Calu3 (cell line): ENCODE measurements at regions not wholly inside any gene's neighbourhood (a gene's known extent, or its start where the extent isn't known, plus 50 kb on each side); places are given as distances from the start of the nearest gene placed in this dataset.

Experiments used
- BruUV-seq: library from RNA; stranded (reverse); fragments of 400-500 nt; replicated peaks from 2 replicates; lab custom pipeline; 2021; lab: Mats Ljungman, UMichigan
- CTCF ChIA-PET: fragments of 300-600 bp; sonication (Branson Sonifier 250); formaldehyde crosslinking; loops from one replicate; lab custom pipeline; 2022; ENCODE audit warnings: antibody characterized with exemption; lab: Charles Lee
- DNase-seq: peaks from one replicate; pipeline ENCODE4 v3.0.0; 2022
- H3K27ac Mint-ChIP-seq: one replicate; pipeline ENCODE4 v1.8.0; 2022; ENCODE audit warnings: mixed read lengths; ENCODE audit not compliant: unreplicated experiment
- H3K27me3 Mint-ChIP-seq: one replicate; pipeline ENCODE4 v1.8.0; 2022; ENCODE audit warnings: mixed read lengths; ENCODE audit not compliant: unreplicated experiment
- H3K36me3 Mint-ChIP-seq: one replicate; pipeline ENCODE4 v1.8.0; 2022; ENCODE audit warnings: mild to moderate bottlenecking, moderate library complexity, mixed read lengths; ENCODE audit not compliant: insufficient read depth, unreplicated experiment
- H3K4me1 Mint-ChIP-seq: one replicate; pipeline ENCODE4 v1.8.0; 2022; ENCODE audit warnings: mild to moderate bottlenecking, low read depth, mixed read lengths; ENCODE audit not compliant: unreplicated experiment
- H3K4me3 Mint-ChIP-seq: one replicate; pipeline ENCODE4 v1.8.0; 2022; ENCODE audit warnings: mild to moderate bottlenecking, low read depth, moderate library complexity, mixed read lengths; ENCODE audit not compliant: unreplicated experiment
- H3K9me3 Mint-ChIP-seq: one replicate; pipeline ENCODE4 v1.8.0; 2022; ENCODE audit warnings: low read depth, mixed read lengths; ENCODE audit not compliant: unreplicated experiment
- CTCF ChIP-seq: fragments of 200-600 bp; IDR thresholded peaks from one replicate; pipeline ENCODE4 v1.8.0; 2022; ENCODE audit warnings: antibody characterized with exemption; ENCODE audit not compliant: unreplicated experiment
- intact Hi-C: fragments of 100-400 bp; cut with micrococcal nuclease; formaldehyde crosslinking; loops from one replicate; pipeline ENCODE4 v1.10.0; 2022; ENCODE audit not compliant: unreplicated experiment

GRCh38 chr10:3503299-3503698, 281.7 kb downstream of the KLF6 start:
- no TSS peak for BruUV-seq
- no peak for TF ChIP-seq CTCF
- H3K4me1 Mint-ChIP-seq: peaks cover 15% of the 10 kb centered on the region

GRCh38 chr10:3502673-3503072, 282.3 kb downstream of the KLF6 start:
- intact Hi-C loops: no loop called here
- TF ChIP-seq CTCF: no peak
- H3K4me1 Mint-ChIP-seq: peaks cover 15% of the 10 kb centered on the region
- no peak overlapping the region for H3K4me3 Mint-ChIP-seq
- no peaks in the 10 kb centered on the region for H3K9me3 Mint-ChIP-seq
- H3K27me3 Mint-ChIP-seq: no peaks in the 10 kb centered on the region
- no peak for DNase-seq
- CTCF ChIA-PET: no interaction called here
- H3K27ac Mint-ChIP-seq: no peak overlapping the region
- H3K36me3 Mint-ChIP-seq: no peaks in the 10 kb centered on the region
- no TSS peak for BruUV-seq

More at GRCh38 chr10:3503299-3503698, 281.7 kb downstream of the KLF6 start:
- no peak overlapping the region for H3K27ac Mint-ChIP-seq
- no peaks in the 10 kb centered on the region for H3K36me3 Mint-ChIP-seq
- no peak overlapping the region for H3K4me3 Mint-ChIP-seq
- CTCF ChIA-PET: no interaction called here
- no peaks in the 10 kb centered on the region for H3K27me3 Mint-ChIP-seq
- intact Hi-C loops: no loop called here
- DNase-seq: no peak
- no peaks in the 10 kb centered on the region for H3K9me3 Mint-ChIP-seq

GRCh38 chr10:3500408-3500856, 284.6 kb downstream of the KLF6 start:
- no peak for TF ChIP-seq CTCF
- no peaks in the 10 kb centered on the region for H3K36me3 Mint-ChIP-seq
- no peaks in the 10 kb centered on the region for H3K27me3 Mint-ChIP-seq
- H3K4me1 Mint-ChIP-seq: peaks cover 15% of the 10 kb centered on the region
- H3K4me3 Mint-ChIP-seq: peak overlapping the region; percentile 30
- intact Hi-C loops: no loop called here
- CTCF ChIA-PET: interaction anchor here (0.7 to 0.8 kb wide), 2 partner anchors 34 to 1678 kb away, joined by 3 read pairs; no protein-coding TSS in a partner anchor
- H3K27ac Mint-ChIP-seq: peak overlapping the region; percentile 71
- BruUV-seq: no TSS peak
- DNase-seq: peak; percentile 80
- H3K9me3 Mint-ChIP-seq: no peaks in the 10 kb centered on the region

- CTCF ChIA-PET: no interaction called here
- peaks cover 15% of the 10 kb centered on the region for H3K4me1 Mint-ChIP-seq
- no peak for TF ChIP-seq CTCF
- no peaks in the 10 kb centered on the region for H3K9me3 Mint-ChIP-seq
- H3K27ac Mint-ChIP-seq: no peak overlapping the region
- no TSS peak for BruUV-seq
- no peaks in the 10 kb centered on the region for H3K36me3 Mint-ChIP-seq
- H3K27me3 Mint-ChIP-seq: no peaks in the 10 kb centered on the region
- DNase-seq: no peak
- H3K4me3 Mint-ChIP-seq: no peak overlapping the region
- intact Hi-C loops: no loop called here
Measured at GRCh38 chr10:3499120-3499519, 285.9 kb downstream of the KLF6 start.
